HG03196 (cell line): ENCODE measurements at regions not wholly inside any gene's neighbourhood (a gene's known extent, or its start where the extent isn't known, plus 50 kb on each side); places are given as distances from the start of the nearest gene placed in this dataset.
"Not testable (repeated sequence)": the region's sequence is repeated elsewhere in the genome, so short reads cannot be mapped to it uniquely, and the experiment has no call there.

Source experiments
- ATAC-seq: cut with Tn5 transposase; IDR thresholded peaks from one replicate; pipeline ENCODE4 v1.9.1; 2021; ENCODE audit not compliant: unreplicated experiment

DNA sequence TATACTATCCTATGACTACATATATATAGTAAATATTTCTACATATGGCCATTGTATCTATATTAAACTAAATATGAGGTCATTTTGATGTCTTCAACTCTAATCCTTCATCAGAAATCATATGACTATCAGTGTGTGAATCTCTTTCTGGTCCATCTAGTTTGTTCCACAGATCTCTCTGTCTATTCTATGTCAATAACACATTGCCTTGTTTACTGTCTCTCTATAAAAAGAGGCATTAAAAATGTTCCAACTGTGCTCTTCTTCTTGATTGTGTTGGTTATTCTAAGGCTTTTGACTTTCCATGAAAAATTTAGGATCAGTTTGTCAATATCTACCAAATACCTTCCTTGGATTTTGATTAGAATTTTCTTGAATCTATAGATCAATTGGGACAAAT, 338.3 kb upstream of the FSTL5 start:
- ATAC-seq = no peak

DNA sequence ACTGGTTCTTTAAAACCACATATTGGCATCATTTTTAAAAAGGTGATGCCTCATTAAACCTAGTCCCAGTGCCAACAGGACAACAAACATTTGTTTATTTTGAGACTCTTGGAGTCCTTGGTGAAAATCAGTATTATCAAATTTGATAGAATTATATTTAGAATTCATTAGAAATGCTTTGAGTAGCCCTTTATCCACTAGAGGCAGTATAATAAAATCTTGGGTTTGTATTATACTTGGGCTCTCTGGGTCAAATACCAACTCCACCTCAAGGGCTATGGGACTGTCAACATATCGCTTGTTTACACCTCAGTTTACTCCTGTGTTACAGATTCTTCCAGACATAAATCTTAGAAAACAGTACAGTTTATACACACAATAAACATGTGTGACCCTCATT, 335.7 kb upstream of the FSTL5 start:
- ATAC-seq = no peak

- ATAC-seq = no peak
These were observed 334.4 kb upstream of the FSTL5 start for GRCh38 chr4:162498168-162498567.

DNA sequence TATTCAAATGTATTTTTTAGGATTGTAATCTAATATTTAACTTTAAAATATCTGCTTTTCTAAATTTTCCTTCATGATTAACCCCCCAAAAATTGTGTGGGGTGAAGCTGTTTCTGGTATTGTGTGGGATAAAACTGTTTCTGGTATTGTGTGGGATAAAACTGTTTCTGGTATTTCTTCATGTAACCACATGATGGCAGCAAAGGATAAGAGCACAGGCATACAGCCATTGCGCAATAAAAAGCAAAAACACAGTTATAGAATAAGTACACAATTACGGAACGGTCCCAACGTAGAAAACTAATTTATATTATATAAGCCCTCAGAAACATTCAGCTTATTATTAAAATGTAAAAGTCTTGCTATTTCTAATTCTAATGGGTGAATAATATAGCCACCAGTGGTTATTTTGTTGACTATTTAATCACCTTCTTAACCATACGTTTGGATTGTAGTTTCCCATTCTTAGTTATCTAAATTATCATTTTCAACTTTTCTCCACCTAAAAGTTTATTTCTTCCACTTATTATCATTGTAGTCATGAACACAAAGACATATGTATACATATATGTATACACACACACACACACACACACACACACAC, 333.9 kb upstream of the FSTL5 start:
- ATAC-seq = peak; percentile 62

DNA sequence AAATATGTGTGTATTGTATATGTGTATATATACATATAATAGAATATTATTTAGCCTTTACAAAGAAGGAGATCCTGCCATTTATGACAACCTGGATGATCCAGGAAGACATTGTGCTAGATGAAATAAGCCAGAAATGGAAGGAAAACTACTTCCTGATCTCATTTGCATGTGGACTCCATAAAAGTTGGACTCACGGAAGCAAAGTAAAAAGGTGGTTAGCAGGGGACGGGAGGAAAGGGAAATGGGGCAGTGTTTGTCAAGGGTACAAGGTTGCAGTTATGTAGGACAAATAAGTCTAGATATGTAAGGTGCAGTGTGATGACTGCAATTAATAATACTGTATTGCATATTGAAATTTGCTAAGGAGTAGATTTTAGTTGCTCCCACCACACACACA, 331.1 kb upstream of the FSTL5 start:
- ATAC-seq = no peak

GRCh38 chr4:162485486-162485885, 321.7 kb upstream of the FSTL5 start:
- ATAC-seq = no peak

- ATAC-seq = no peak
These were observed 311.4 kb upstream of the FSTL5 start for GRCh38 chr4:162475246-162475645.

- no peak for ATAC-seq
These were observed 306.2 kb upstream of the FSTL5 start for GRCh38 chr4:162469977-162470376.

DNA sequence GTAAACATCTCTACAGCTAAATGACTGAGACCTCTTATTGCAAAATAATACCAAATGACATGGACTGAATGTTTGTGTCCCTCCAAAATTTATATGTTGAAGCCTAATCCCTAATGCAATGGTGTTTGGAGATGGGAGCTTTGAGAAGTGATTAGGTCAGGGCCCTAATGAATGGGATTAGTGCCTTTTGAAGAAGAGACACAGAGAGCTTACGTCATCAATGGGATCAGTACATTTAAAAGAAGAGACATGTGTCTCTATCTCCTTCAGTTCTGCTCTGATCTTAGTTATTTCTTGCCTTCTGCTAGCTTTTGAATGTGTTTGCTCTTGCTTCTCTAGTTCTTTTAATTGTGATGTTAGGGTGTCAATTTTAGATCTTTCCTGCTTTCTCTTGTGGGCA, 301.6 kb upstream of the FSTL5 start:
- not testable (repeated sequence) for ATAC-seq

DNA sequence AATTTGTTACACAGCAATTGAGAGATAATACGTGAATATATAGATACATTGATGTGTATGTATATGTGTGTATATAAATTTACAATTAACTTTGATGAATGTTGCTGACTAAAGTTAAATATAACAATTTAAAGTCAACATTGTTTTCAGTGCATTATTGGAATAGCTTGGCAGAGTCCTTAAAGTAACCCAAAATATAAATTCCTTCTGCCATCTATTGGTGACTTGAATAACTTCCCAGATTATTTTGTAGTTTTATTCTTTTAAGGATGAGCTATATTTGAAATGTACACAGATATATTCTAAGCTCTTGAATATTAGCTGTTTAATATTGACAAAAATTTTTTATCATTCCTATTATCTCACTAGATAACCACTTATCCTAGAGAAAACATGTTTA, 298.2 kb upstream of the FSTL5 start:
- ATAC-seq = no peak

DNA sequence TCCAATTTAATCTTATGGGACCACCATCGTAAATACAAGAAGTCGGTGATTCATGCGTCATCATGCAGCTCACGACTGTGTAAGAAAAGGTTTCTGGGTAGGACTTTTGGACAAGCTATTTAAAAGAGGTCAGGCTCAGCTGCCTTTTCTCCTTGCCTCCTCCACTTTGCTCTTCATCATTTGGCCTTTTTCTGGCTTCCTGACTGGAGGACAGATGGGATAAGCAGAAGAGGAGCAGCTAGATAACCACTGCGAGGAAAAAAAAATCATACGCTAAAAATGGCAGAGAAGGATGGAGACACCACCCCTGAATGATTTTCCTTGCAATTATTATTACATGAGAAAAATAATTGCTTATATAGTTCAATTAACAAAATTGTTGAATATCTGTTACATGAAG, 294.3 kb upstream of the FSTL5 start:
- no peak for ATAC-seq

- no peak for ATAC-seq
These were observed 293.5 kb upstream of the FSTL5 start for GRCh38 chr4:162457071-162457865.

DNA sequence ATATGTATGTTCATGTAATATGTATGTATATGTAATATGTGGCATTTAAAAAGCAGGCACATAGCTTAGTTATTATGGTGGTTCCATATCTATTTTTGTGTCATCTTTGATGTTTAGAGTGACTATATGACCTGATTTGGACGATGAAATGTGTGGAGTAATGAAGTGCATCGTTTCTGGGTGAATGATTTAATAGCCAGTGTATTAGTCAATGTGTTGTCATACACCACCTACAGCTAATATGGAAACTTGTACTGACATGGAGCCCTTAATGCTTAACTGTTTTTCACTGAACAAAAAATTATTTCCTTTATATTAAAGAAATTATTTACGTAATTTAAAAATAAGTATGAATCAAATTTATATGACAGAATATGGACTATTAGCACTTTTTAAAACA, 292.3 kb upstream of the FSTL5 start:
- ATAC-seq = no peak

GRCh38 chr4:162450531-162451035, 286.8 kb upstream of the FSTL5 start:
- no peak for ATAC-seq

DNA sequence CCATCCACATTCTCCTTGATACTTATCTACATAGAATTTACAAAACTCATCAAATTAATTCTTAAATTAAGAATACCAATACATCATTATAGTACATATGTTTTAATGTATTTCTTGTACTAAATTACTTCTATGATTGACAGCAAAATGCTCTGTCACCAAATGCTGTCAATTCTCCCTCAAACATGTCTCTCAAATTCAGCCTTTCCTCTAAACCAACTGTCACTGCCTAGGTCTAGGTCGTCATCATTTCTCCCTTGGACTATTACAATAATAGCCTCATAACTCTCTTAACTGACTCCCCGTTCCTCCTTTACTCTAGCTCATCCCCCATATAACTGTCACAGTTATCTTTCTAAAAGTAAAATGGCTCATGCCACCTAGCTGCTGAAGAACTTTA, 279.7 kb upstream of the FSTL5 start:
- no peak for ATAC-seq

- no peak for ATAC-seq
These were observed 278.3 kb upstream of the FSTL5 start for GRCh38 chr4:162442128-162442527.

DNA sequence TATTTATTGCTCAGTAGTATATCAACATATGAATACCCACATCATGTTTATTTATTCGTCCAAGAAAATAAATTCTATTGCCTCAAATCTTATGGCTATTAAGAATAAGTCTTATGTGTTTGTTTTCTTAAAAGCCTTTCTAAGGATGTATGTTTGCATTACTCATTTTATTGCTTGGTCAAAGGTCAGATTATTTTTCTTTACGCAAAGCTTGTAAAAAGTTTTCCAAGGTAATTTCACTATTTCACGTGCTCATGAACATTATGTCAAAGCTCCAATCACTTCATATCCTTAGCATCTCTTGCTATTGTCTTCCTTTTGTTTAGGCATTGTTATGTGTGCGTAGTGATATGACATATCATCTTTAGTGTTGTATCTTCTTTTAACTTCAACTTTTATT, 258.5 kb upstream of the FSTL5 start:
- no peak for ATAC-seq

DNA sequence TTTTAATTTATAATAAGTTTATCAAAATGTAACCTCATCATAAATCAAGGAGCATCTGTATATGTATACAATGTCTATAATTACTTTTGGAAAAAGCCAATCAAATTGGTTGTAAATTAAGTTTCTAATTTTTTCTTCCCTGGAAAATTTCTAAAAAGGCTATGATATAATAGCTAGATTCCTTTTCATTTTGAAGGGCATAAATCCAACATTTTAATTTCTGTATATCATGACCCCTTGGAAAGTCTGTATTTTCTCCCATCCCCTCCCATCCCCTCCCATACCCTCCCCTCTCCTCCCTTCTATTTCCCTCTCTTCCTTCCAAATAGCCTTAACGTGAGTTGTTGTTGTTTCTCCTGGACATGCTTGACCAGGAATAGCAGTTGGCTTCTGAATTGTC, 247.1 kb upstream of the FSTL5 start:
- no peak for ATAC-seq

DNA sequence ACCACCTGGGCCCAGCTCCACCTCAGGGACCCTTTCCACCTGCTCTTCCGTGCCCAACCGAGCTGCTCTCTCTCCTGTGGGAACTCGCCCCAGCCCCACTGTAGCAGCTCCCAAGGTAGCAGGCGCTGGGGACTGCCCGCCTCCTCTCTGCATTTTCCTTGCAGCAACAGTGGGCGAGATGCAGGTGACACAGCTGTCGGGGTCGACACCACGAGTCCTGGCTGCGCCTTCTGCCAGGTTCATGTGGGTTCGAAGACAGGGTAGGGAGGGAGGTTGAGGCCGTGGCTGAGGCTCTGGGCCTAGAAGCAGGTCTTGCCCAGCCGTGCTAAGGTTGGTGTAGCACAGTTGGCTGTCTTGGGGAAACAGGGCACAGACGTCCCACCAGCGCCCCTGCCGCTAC, 245.2 kb upstream of the FSTL5 start:
- ATAC-seq = no peak

GRCh38 chr4:162408309-162408708, 244.5 kb upstream of the FSTL5 start:
- no peak for ATAC-seq

DNA sequence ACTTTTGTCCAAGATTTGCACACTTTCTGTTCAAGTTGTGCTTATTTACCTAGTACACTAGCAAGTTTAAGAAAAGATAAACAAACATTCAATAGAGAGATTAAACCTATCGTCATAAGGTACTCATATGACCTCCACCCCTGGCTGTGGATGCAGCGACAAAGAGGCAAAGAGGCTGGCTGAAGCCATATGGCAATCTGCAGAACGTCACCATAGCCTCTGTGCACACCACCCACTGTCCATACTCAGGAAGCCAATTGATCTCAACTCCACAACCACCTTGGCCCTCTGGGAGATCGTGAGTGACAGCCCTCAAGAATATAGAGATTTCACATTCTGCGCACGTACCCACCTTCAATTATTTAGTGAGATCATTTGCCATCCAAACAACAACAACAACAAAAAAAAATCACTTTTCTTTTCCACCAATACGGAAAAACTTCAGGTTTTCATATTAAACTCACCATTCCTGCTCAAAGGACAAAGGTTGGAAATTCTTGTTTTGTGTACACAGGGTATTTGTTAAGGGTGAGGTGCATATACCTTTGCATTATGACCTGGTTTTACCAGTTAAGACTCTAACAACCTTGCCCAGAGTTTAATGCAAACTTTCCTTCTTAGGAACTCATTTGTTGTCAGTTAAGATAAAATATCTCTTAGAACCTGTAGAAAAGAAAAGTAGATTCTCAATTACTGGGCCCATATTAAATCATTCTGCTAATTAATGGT, 243.0 kb upstream of the FSTL5 start:
- no peak for ATAC-seq

DNA sequence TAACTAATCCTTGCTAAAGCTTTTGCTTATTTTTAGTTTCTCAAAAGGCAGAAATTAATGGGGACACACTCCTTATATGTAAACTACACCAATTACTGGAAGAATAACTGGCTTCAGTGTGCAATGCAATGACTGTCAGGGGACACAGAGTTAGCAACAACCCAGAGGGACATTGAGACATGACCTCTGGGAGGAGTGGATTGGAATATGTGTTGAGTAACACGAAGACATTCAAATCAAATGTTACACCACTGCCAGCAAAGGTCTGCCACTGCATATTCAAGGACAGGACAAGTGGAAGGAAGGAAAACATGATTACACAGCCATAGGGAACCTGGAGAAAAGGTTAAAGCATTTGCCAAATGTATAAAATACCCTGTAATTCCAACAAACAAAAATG, 240.1 kb upstream of the FSTL5 start:
- no peak for ATAC-seq
